A673 (cell line): ENCODE measurements at regions not wholly inside any gene's neighbourhood (a gene's known extent, or its start where the extent isn't known, plus 50 kb on each side); places are given as distances from the start of the nearest gene placed in this dataset.

ENCODE experiments used
- CTCF ChIP-seq: fragments of 300-800, 200-600 bp; sonication (generic); conservative IDR thresholded peaks from 2 replicates; pipeline ENCODE4 v1.5.1; 2017; ENCODE audit warnings: low read depth, mild to moderate bottlenecking, antibody characterized with exemption, low read length, moderate library complexity, mixed read lengths
- EZH2 ChIP-seq: fragments of 200-600 bp; sonication (generic); IDR thresholded peaks from 2 replicates; pipeline ENCODE4 v1.6.1; 2017; ENCODE audit warnings: borderline replicate concordance, low read depth, mild to moderate bottlenecking, mixed read lengths, antibody characterized with exemption, low read length; ENCODE audit not compliant: poor library complexity, severe bottlenecking

- TF ChIP-seq CTCF (no peak), EZH2 (no peak)
These were observed 57.0 kb upstream of the ATP12A start for GRCh38 chr13:24623149-24623665.
